OCI-LY1 (cell line): ENCODE measurements at regions not wholly inside any gene's neighbourhood (a gene's known extent, or its start where the extent isn't known, plus 50 kb on each side); places are given as distances from the start of the nearest gene placed in this dataset.

Experiments
- EZH2 ChIP-seq: fragments of 200-600 bp; sonication (generic), shearing (Covaris generic); IDR thresholded peaks from 2 replicates; pipeline ENCODE4 v1.8.0; 2017; ENCODE audit warnings: borderline replicate concordance, mixed run types, mild to moderate bottlenecking, antibody characterized with exemption, low read length, moderate library complexity, mixed read lengths
- TF ChIP-seq, protein P1 (sequence below): fragments of 200-600 bp; sonication (generic), shearing (Covaris generic); IDR thresholded peaks from 2 replicates; pipeline ENCODE4 v1.5.1; 2017; ENCODE audit warnings: mild to moderate bottlenecking, antibody characterized with exemption, low read length, moderate library complexity, mixed read lengths

DNA sequence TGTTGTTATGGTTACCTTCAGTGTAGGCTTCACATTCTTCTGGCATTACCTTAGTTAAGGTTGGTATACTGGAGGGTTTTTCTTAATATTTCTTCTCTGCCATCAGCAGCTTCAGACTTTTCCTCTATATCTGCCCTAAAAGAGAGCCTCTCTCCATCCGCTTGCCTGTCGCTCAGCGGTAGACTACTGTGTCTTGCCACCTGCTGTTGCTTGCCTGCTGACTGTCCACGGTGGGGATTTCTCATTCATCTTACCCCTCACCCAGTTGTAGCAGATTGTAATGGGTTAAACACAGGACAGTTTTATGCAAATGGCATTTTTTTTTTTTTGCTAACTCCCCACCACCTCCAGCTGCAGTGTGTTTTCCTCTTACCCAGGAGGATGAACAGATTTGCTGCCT lies 577.2 kb downstream of the SLITRK5 start:
- TF ChIP-seq, protein P1, sequence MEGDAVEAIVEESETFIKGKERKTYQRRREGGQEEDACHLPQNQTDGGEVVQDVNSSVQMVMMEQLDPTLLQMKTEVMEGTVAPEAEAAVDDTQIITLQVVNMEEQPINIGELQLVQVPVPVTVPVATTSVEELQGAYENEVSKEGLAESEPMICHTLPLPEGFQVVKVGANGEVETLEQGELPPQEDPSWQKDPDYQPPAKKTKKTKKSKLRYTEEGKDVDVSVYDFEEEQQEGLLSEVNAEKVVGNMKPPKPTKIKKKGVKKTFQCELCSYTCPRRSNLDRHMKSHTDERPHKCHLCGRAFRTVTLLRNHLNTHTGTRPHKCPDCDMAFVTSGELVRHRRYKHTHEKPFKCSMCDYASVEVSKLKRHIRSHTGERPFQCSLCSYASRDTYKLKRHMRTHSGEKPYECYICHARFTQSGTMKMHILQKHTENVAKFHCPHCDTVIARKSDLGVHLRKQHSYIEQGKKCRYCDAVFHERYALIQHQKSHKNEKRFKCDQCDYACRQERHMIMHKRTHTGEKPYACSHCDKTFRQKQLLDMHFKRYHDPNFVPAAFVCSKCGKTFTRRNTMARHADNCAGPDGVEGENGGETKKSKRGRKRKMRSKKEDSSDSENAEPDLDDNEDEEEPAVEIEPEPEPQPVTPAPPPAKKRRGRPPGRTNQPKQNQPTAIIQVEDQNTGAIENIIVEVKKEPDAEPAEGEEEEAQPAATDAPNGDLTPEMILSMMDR: no peak
- TF ChIP-seq EZH2: no peak
